GM21367 (cell line): ENCODE measurements at regions not wholly inside any gene's neighbourhood (a gene's known extent, or its start where the extent isn't known, plus 50 kb on each side); places are given as distances from the start of the nearest gene placed in this dataset.
"Not testable (repeated sequence)": the region's sequence is repeated elsewhere in the genome, so short reads cannot be mapped to it uniquely, and the experiment has no call there.

Source experiments
- ATAC-seq: cut with Tn5 transposase; IDR thresholded peaks from one replicate; pipeline ENCODE4 v1.9.1; 2021; ENCODE audit not compliant: unreplicated experiment

DNA sequence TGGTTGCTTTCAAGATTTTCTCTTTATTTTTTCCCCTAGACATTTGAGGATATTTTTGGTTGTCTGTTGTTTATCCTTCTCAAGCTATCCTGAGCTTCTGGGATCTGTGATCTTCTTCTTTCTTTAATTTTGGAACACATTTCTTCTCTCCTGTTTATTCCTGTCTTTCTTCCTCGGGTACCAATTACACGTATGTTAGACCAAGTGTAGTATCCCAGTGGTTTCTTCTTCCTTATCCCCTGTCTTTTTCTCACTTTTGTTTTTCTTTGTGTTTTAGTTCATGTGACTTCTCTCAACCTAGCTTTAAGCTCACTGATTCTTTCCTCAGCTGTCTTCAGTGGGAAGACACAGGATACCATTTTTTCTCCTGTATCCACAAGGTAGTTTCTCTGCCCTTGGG lies 120.0 kb downstream of the GALR1 start:
- ATAC-seq = no peak

DNA sequence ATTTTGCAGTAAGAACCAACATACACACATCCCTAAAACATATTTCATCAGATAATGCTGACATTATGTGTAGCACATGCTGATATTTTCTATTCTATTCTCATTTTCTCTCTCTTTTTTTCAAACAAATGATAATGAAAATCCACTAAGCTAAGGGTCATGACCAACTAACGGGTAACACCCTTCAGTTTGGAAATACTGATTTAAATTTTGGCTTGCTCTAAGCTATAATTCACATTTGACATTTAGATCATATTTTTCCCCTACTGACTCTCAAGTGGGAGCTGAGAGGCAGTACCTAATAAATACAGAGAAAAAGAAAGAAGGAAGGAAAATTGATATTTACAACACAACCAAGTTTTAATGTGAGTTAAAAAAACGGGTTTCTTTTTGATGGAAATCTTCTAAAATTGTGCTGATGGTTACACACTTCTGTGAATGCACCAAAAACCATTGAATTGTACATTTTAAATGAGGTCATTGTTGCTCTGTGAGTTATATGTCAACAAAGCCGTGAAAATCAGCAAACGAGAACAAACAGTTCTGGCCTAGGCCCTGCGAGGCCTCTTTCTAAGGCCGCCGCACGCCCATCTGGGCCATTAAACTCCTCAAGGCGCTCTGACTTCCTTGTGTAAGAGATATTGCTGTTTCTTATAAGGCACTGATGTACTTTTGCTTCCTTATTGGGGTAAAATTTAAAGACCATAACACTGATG lies 124.2 kb downstream of the GALR1 start:
- no peak for ATAC-seq

DNA sequence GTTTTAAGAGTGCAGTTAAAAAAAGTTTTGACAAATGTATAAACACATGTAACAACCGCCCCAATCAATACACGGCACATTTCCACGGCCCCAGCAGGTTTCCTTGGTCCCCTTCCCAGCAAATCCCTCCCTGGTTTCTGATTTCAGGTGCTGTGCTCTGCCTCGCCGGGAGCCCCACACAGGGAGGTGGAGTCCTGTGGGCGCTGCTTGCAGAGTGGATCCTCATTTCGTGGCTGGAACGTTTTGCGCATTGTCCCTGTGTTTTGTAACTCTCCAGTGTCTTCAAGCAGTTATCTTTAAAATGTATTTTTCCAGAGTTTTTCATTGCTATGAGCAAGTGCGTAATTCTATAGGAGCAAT lies 124.8 kb downstream of the GALR1 start:
- no peak for ATAC-seq

DNA sequence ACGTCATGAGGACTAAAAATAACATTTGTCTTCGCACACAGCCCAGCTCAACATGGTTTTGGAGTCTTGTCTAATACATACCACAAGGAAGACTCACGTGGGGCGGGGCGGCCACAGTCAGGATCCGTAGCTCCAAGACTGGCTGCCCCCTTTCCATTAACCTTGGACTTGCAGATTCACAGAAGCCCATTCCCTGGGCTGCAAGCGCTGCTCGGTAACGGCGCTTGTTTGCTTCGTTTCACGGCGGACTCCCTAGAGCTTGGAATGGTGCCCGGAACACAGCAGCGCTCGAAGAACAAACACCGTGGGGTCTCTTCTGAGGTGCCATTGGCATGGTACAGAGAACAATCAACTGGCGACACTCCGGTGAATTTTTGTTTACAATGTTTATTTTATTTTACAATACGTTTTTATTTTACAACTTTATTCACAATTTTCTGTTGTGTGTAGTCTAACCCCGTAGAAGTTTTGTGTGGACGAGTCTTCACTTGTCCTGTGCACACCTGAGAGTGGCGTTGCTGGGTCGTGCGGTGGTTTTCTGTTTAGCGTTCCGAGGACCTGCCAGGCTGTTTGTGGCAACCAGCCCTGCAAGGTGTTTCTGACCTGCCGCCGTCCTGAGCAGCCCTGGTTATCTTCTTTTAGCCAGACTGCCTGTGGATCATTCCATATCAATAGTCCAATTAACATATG lies 126.5 kb downstream of the GALR1 start:
- ATAC-seq = no peak

DNA sequence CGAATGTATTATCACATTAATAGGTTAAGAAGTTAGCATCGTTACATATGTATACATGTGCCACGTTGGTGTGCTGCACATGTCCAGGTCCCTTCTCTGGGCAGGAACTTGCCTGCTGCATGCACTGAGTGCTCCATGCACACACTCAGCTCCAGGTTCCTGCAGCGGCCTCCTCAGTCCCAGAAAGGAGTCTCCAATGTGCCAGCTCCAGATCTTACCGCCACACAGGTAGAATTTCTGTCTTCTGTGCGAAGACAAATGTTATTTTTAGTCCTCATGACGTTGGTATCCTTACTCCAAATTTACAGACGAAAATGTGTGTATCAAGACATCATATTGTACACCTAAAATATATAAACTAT lies 127.1 kb downstream of the GALR1 start:
- ATAC-seq = no peak

DNA sequence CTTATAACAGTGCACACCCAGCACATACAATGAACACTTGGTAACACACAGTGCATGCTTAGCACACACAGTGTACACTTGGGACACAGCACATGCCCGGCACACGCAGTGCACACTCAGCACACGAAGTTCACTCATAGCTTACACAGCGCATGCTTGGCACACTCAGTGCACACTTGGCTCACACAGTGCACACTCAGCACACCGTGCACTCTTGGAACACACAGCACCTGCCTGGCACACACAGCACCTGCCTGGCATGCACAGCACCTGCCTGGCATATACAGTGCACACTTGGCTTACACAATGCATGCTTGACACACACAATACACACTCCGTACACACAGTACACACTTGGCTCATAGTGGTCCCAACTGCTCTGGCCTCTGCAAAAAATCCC lies 128.2 kb downstream of the GALR1 start:
- no peak for ATAC-seq

DNA sequence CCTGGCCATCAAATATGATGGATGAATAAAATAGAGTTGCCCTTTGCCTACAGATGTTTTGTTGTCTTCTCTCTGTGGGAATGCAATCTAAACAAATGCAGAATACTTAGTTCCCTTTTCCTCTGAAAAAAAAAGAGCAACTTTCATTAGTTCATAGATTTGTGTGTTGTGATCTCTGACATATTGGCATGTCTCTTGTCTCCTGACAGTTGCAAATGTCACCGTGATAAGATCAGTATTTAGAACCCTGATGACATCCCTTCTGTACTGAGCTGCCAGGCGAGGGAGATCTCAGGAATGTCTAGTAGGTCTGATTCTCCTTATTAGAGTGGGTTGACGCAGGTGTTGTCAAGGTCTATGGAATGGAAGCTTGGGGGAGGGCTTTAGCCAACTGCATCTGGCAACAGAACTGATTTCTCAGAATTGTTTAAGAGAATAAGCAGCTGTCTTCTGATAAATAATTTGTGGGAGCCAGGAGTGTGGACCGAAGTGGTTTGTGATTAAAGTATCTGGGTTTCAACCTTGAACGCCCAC lies 130.4 kb downstream of the GALR1 start:
- no peak for ATAC-seq

DNA sequence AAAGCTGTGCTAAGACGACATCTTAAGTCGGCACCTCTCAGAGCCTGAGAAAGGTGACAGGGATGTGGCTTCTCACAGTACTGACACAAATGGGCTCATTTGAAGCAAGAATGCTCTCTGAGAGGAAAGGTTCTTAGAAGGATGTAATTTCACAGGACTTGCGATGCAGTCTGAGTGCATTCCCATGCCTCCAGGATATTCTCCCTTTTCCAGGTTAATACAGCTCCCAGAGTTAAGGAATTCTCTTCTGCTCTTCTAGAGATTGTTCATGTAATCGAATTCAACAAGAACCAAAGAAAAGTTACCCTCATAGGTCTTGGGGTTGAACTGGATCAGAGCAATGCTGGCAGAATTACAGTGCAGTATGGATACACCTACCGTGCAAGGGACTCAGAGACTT lies 131.0 kb downstream of the GALR1 start:
- ATAC-seq = no peak

DNA sequence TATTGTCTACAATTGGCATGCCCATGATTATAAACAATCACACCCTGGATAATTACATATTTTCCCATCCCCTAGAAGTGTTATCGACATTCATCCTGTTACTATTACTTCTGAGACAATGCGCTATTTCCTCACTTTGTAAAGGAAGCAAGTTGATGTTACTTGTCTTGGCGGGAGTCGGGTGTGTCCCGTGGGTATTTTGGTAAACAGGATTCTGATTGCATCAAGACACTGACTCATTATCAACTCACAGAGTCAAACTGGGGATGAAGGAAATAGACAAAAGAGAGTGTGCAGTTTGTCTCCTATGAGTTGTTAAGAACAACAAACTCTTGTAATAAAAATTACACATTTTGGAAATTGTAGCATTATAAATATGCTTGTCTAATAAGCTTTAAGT lies 142.7 kb downstream of the GALR1 start:
- ATAC-seq = no peak

DNA sequence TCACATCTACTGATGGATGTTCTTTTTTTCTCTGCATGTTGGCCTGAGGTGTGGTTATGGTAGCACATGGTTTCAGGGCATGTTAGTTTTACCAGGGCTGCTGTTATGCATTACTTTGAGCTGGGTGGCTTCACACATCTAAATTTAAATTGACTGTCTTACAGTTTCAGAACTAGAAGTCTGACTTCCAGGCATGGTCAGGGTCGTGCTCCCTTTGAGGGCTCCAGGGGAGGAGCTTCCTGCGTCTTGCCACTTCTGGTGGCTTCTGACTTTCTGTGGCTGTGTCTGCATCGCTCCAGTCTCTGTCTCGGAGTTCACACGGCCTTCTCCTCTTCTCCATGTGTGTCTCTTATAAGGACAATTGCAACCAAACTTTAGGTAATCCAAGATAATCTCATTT lies 143.9 kb downstream of the GALR1 start:
- no peak for ATAC-seq

DNA sequence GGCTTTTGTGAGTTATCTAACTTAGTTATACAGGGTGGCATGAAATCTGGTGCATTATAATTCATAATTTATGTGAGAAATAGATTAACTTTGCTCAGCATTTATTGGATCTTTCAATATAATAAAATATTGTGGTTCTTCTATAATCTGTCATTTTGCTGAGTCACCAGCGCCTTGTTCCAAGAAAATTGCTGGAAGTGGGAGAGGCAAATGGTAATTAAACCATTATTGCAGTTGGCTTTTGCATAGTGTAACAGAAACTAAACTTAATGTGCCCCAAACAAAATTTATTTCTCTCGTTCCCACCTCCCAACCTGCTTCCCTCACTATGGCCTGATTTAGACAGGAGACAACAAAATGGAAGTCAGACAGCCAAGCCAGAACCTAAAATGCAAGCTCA lies 146.3 kb downstream of the GALR1 start:
- ATAC-seq = no peak

DNA sequence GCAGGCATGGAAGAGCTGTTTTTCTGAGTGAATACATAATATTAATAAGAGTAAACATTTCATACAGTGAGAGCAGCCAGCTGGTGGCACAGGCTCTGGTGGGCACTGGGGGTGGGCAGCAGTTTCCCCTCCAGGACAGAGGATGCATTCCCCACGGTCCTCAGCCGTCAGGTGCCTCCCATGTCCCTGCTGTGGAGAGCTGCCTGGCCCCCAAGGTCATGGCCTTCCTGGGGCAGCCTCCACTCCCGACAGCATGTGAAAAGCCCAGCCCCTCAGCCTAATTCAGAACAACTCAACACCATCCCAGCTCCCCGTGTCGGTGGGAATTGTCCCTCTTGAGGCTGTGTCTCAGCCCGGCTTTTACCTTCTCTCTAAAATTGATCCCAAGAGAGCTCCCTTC lies 147.4 kb downstream of the GALR1 start:
- ATAC-seq = no peak

DNA sequence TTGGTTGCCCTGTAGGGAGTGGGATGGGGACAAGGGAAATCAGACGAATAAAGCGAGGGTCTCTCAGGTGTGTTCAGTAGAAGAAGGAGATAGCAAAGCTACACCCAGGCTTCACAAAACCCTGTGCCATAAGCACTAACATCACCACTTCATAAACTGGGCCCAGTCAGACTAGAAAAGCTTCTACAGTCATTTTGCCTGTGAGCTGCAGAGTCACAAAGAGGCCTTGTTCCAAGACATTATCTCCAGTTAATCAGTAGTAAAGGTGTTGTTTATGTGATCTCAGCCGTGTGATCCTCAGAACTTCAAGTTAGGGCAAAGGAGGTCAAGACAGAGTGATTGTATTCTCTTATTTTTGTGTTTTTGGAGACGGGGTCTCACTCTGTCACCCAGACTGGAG lies 148.0 kb downstream of the GALR1 start:
- no peak for ATAC-seq

DNA sequence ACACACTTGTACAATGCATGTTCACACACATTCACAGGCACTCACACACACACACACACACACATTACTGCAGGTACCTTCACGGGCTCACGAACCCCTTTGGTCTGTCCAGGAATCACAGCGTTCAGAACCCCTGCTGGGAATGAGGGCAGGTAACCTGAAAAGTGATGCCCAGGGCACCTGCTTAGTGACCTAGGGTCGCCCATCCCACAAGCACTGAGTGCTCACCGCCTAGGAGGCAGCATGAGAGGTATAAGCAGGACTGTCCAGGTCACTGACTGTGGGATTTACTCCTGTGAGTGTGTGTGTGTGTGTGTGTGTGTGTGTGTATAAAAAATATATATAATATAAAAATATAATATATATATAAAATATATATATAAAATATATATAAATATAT lies 150.9 kb downstream of the GALR1 start:
- ATAC-seq = no peak

DNA sequence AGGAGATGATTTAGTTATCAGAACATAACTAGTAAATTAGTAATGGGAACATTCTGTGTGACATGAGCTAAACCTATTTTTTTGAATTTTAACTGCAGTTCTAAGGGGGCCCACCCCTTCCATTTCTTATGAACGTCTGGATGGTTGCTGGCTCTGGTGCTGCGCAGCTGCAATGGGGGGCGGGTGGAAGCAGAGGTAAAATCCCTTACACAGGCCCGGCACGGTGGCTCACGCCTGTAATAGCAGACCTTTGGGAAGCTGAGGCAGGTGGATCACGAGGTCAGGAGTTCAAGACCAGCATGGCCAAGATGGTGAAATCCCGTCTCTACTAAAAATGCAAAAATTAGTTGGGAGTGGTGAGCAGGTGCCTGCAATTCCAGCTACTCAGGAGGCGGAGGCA lies 151.5 kb downstream of the GALR1 start:
- no peak for ATAC-seq

DNA sequence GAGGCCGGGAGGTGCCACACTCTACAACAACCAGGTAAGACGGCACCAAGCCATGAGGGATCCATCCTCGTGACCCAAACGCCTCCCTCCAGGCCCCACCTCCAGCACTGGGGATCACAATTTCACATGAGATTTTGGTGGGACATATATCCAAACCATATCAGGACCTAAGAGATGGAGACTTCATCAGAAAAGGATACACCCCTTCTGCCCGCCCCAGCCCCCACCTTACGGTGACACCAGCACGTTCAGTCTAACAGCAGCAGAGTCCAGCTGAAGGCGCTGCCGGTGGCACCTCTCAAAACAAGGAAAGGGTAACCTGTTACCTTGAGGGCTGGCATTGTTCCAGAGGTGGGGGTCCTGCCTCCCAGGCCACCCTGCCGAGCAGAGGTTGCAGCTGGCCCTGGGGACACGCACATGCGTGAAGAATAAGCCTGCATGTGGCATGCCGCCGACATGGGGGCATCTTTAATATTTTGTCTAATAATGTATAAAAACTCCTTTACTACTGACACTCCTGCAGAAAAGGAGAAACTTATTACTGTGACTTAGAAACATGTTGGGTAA lies 154.4 kb downstream of the GALR1 start:
- ATAC-seq = no peak

DNA sequence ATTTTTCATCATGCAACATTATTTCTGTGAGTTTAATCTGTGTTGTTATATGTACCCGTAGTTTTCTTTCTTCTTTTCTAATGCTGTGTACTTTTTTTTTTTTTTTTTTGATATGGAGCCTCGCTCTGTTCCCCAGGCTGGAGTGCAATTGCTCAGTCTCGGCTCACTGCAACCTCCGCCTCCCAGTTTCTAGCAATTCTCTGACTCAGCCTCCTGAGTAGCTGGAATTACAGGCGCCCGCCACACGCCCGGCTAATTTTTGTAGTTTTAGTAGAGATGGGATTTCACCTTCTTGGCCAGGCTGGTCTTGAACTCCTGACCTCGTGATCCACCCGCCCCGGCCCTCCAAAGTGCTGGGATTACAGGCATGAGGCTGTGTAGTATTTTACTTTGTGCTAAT lies 155.4 kb downstream of the GALR1 start:
- ATAC-seq = no peak

DNA sequence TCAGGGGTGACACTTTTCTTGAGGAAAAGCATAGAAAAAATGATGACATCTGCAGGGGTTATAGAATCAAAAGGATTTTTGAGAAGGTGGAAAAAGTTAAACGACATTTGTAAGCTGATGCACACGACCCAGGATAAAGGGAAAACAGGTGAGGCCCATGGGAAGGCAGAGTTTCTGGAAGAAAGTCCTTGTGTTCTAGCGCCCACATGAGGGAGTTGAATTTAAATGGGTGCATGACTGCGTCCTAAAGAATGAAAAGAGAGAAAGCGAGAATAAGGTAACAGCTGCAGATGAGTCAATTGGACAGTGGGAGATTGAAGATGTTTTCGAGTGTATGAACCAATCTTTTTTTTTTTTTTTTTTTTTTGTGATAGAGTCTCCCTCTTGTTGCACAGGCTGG lies 158.1 kb downstream of the GALR1 start:
- no peak for ATAC-seq

DNA sequence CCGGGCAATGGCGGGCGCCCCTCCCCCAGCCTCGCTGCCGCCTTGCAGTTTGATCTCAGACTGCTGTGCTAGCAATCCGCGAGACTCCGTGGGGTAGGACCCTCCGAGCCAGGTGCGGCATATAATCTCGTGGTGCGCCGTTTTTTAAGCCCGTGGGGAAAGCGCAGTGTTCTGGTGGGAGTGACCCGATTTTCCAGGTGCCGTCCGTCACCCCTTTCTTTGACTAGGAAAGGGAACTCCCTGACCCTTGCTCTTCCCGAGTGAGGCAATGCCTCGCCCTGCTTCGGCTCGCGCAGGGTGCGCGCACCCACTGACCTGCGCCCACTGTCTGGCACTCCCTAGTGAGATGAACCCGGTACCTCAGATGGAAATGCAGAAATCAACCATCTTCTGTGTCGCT lies 171.9 kb downstream of the GALR1 start:
- ATAC-seq = not testable (repeated sequence)

DNA sequence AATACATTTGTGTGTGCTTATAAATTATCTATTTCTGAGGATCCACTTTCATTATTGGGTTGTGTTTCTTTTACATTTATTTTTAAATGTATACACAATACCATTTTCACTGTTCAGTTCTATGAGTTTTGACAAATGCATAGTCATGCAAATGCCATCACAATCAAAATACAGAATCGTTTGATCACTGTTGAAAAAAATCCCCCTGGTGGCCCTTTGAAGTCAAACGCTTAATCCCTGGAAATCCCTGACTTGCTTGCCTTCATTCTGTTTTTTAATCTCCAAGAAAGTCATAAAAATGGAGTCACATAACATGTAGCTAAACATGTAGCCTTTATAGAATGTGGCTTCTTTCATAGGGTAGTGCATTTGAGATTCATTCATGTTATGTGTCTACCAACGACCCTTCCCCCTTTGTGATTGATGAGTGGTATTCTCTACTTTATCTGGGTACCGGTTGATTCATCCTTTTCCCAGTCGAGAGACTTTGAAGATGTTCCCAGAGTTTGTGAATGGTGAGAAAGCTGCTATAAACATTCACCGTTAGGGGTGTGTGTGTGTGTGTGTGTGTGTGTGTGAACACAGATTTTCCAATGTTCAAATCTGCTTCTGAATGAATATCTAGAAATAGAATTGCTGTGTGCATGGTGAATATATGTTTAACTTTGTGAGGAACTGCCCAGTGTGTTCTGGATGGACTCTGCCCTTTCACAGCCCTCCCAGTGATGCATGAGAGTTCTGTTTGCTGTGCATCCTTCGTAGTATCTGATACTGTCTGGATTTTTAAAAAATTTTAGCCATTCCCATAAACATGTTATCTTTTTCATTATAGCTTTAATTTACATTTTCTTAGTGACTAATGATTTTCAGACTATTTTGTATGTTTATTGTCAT lies 173.6 kb downstream of the GALR1 start:
- no peak for ATAC-seq

DNA sequence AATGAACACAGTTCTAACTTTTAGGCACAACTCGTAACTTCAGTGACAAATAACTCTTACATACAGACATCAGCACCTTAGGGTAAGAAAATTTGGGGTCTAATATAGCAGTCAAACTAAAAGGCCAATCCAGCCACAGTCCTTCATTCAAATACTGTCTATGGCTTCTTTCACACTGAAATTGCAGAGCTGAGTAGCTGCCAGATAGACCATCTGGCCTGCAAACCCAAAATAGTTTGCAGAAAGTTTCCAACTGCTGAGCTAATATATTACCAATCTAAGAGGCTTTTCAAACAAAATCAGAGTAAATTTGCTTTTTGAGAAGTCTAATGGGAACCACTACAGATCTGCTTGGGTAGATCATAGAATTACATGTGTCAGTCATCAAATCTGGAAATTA lies 183.4 kb downstream of the GALR1 start:
- ATAC-seq = no peak

DNA sequence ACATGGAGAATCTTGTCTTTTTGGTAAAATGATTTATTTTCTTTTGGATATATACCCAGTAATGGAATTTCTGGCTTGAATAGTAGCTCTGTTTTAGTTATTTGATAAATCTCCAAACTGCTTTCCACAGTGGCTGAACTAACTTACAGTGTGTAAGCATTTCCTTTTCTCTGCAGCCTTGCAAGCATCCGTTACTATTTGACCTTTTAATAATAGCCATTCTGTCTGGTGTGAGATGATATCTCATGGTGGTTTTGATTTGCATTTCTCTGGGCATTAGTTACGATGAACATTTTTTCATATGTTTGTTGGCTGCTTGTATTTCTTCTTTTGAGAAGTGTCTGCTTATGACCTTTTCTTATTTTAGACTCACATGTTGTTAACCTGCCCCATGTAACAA lies 190.2 kb downstream of the GALR1 start:
- ATAC-seq = no peak
